ENCODE measurements at regions not wholly inside any gene's neighbourhood (a gene's known extent, or its start where the extent isn't known, plus 50 kb on each side); places are given as distances from the start of the nearest gene placed in this dataset.

DNA sequence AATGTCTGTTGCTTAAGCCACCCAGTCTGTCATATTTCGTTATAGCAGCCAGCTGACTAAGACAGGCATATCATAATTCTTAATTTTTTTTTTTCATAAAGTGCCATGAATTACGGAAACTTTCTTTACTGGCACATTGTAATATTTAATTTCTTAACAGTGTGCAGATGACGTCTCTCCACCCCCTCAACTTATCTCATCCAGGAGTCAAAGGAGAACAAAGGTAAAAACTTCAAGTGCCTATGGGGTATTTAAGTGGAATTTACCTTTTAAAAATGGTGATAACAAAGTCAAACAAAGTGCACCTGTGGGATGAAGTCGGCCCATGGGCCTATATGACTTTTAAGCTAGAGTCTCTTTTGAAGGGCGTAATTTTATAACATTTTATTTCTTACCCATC is 539.4 kb downstream of the CDH9 start:
- no peak overlapping the region for H2AFZ ChIP-seq (ENCODE audit: low read depth, low read length)
- H3K27me3 ChIP-seq (ENCODE audit: control insufficient read depth in 2 of 2, insufficient read depth in 2 of 2, low read length in 2 of 2): no peaks in the 10 kb centered on the region
- no peak for DNase-seq (ENCODE audit: low read depth, low spot score)
- no peak for TF ChIP-seq JUN (IDR thresholded peaks at IDR 0.05; ENCODE audit: borderline replicate concordance, insufficient read depth, insufficient read length, low read depth)
- TF ChIP-seq, protein P1, sequence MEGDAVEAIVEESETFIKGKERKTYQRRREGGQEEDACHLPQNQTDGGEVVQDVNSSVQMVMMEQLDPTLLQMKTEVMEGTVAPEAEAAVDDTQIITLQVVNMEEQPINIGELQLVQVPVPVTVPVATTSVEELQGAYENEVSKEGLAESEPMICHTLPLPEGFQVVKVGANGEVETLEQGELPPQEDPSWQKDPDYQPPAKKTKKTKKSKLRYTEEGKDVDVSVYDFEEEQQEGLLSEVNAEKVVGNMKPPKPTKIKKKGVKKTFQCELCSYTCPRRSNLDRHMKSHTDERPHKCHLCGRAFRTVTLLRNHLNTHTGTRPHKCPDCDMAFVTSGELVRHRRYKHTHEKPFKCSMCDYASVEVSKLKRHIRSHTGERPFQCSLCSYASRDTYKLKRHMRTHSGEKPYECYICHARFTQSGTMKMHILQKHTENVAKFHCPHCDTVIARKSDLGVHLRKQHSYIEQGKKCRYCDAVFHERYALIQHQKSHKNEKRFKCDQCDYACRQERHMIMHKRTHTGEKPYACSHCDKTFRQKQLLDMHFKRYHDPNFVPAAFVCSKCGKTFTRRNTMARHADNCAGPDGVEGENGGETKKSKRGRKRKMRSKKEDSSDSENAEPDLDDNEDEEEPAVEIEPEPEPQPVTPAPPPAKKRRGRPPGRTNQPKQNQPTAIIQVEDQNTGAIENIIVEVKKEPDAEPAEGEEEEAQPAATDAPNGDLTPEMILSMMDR (IDR thresholded peaks at IDR 0.05; ENCODE audit: extremely low read depth in 1 of 2, insufficient read depth in 1 of 2, low read depth in 1 of 2, low read length in 2 of 2): no peak
- TF ChIP-seq FOS (IDR thresholded peaks at IDR 0.05; ENCODE audit: borderline replicate concordance, insufficient read depth, low read length): no peak
- TF ChIP-seq EZH2 (IDR thresholded peaks at IDR 0.05; ENCODE audit: borderline replicate concordance, low read depth, low read length, severe bottlenecking): no peak
- TF ChIP-seq, protein P2, sequence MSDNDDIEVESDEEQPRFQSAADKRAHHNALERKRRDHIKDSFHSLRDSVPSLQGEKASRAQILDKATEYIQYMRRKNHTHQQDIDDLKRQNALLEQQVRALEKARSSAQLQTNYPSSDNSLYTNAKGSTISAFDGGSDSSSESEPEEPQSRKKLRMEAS (IDR thresholded peaks at IDR 0.05; ENCODE audit: insufficient read depth, insufficient read length): no peak
- no peak for TF ChIP-seq POLR2A (IDR thresholded peaks at IDR 0.05; ENCODE audit: low read depth, low read length)
- no peak for TF ChIP-seq MYC (IDR thresholded peaks at IDR 0.05; ENCODE audit: low read depth, low read length)
- no peak for TF ChIP-seq GATA2 (IDR thresholded peaks at IDR 0.05; ENCODE audit: insufficient read depth, insufficient read length, low read depth, low read length)
- TF ChIP-seq POLR2AphosphoS5 (IDR thresholded peaks at IDR 0.05; ENCODE audit: insufficient read depth, low read depth, low read length): no peak
- peaks cover 1% of the 10 kb centered on the region for H3K9me3 ChIP-seq (replicated peaks; ENCODE audit: control insufficient read depth, insufficient read depth, low read length)
- dilution Hi-C loops (cut with MboI; ENCODE audit: extremely low pct_ligation_motif_present, low sequenced_read_pairs): no loop called here
- intact Hi-C loops (cut with micrococcal nuclease): no loop called here
- POLR2A ChIA-PET: no interaction called here
- H3K79me2 ChIP-seq (ENCODE audit: control insufficient read depth, insufficient read depth, low read length): no peaks in the 10 kb centered on the region
- FAIRE-seq: no peak
- CTCF ChIA-PET: no interaction called here
- no peaks in the 10 kb centered on the region for H3K36me3 ChIP-seq (ENCODE audit: control insufficient read depth in 2 of 2, extremely low read depth in 1 of 2, insufficient read depth in 2 of 2, low read length in 2 of 2)
- no peaks in the 10 kb centered on the region for H3K9me1 ChIP-seq (replicated peaks; ENCODE audit: control insufficient read depth, extremely low read depth, insufficient read depth, low read length)
- no peak overlapping the region for H3K4me3 ChIP-seq (replicated peaks in 1 of 3; ENCODE audit: insufficient read depth in 1 of 3, low read depth in 1 of 3, low read length in 3 of 3)
- H3K9ac ChIP-seq (replicated peaks; ENCODE audit: extremely low read depth, insufficient read depth, low read length): no peak overlapping the region
- no peak overlapping the region for H3K4me2 ChIP-seq (ENCODE audit: insufficient read depth, low read length)
- no peaks in the 10 kb centered on the region for H4K20me1 ChIP-seq (replicated peaks; ENCODE audit: control insufficient read depth, extremely low read depth, insufficient read depth, low read length)
- H3K4me1 ChIP-seq (ENCODE audit: control insufficient read depth, extremely low read depth, insufficient read depth, low read length): no peaks in the 10 kb centered on the region
- no peak overlapping the region for H3K27ac ChIP-seq (ENCODE audit: insufficient read depth, low read depth, low read length)
- BruUV-seq (replicated peaks): no TSS peak
